ENCODE measurements at regions not wholly inside any gene's neighbourhood (a gene's known extent, or its start where the extent isn't known, plus 50 kb on each side); places are given as distances from the start of the nearest gene placed in this dataset.
"Not testable (repeated sequence)": the region's sequence is repeated elsewhere in the genome, so short reads cannot be mapped to it uniquely, and the experiment has no call there.

GRCh38 chr4:77504407-77504806 lies 101.2 kb upstream of the CXCL13 start:
- no peak for DNase-seq (ENCODE audit: low read depth in 1 of 2, low spot score in 1 of 2)

- no peak for DNase-seq (ENCODE audit: low read depth in 1 of 2, low spot score in 1 of 2)
Measured at GRCh38 chr4:77505275-77505957, 100.2 kb upstream of the CXCL13 start.

GRCh38 chr4:77505958-77506319 lies 99.7 kb upstream of the CXCL13 start:
- no peak for DNase-seq (ENCODE audit: low read depth in 1 of 2, low spot score in 1 of 2)

GRCh38 chr4:77510367-77510766 lies 95.3 kb upstream of the CXCL13 start:
- DNase-seq (ENCODE audit: low read depth in 1 of 2, low spot score in 1 of 2), result no peak

GRCh38 chr4:77525538-77525937 lies 80.1 kb upstream of the CXCL13 start:
- no peak for DNase-seq (ENCODE audit: low read depth in 1 of 2, low spot score in 1 of 2)

- DNase-seq (ENCODE audit: low read depth in 1 of 2, low spot score in 1 of 2), result not testable (repeated sequence)
Measured at GRCh38 chr4:77527900-77528299, 77.7 kb upstream of the CXCL13 start.

GRCh38 chr4:77538144-77538543 lies 67.5 kb upstream of the CXCL13 start:
- DNase-seq (ENCODE audit: low read depth in 1 of 2, low spot score in 1 of 2), result no peak

- DNase-seq (ENCODE audit: low read depth in 1 of 2, low spot score in 1 of 2), result no peak
Measured at GRCh38 chr4:77538574-77539157, 67.0 kb upstream of the CXCL13 start.
